ENCODE measurements at regions not wholly inside any gene's neighbourhood (a gene's known extent, or its start where the extent isn't known, plus 50 kb on each side); places are given as distances from the start of the nearest gene placed in this dataset.

GRCh38 chrX:115388879-115389278, 99.4 kb downstream of the LUZP4 start:
- TF ChIP-seq POLR2A (IDR thresholded peaks at IDR 0.05) (no peak), CTCF (IDR thresholded peaks at IDR 0.05) (no peak)

All from esophagus squamous epithelium (tissue), 4 donors.